RKO (cell line): ENCODE measurements at regions not wholly inside any gene's neighbourhood (a gene's known extent, or its start where the extent isn't known, plus 50 kb on each side); places are given as distances from the start of the nearest gene placed in this dataset.
A peak's percentile ranks its signal among the peaks of the same experiment; 100 is the strongest.
"Not testable (repeated sequence)": the region's sequence is repeated elsewhere in the genome, so short reads cannot be mapped to it uniquely, and the experiment has no call there.

Experiments
- DNase-seq: peaks from one replicate; pipeline ENCODE4 v3.0.0-alpha.2; 2016; ENCODE audit warnings: low spot score

- no peak for DNase-seq
Measured at GRCh38 chr3:73228959-73229358, 167.5 kb downstream of the EBLN2 start.

- DNase-seq: no peak
Measured at GRCh38 chr3:73234354-73235014, 173.0 kb downstream of the EBLN2 start.

- DNase-seq: no peak
Measured at GRCh38 chr3:73235768-73236167, 174.3 kb downstream of the EBLN2 start.

- DNase-seq: no peak
Measured at GRCh38 chr3:73236867-73237266, 175.4 kb downstream of the EBLN2 start.

- DNase-seq: no peak
Measured at GRCh38 chr3:73243740-73244139, 182.3 kb downstream of the EBLN2 start.

- no peak for DNase-seq
Measured at GRCh38 chr3:73245459-73245858, 184.0 kb downstream of the EBLN2 start.

- no peak for DNase-seq
Measured at GRCh38 chr3:73249047-73249446, 187.6 kb downstream of the EBLN2 start.

- DNase-seq: no peak
Measured at GRCh38 chr3:73254062-73254461, 192.6 kb downstream of the EBLN2 start.

- DNase-seq: peak; percentile 77
Measured at GRCh38 chr3:73255609-73256029, 194.2 kb downstream of the EBLN2 start.

- DNase-seq: no peak
Measured at GRCh38 chr3:73257186-73257585, 195.7 kb downstream of the EBLN2 start.

- no peak for DNase-seq
Measured at GRCh38 chr3:73258057-73258456, 196.6 kb downstream of the EBLN2 start.

- no peak for DNase-seq
Measured at GRCh38 chr3:73259291-73259690, 197.8 kb downstream of the EBLN2 start.

- DNase-seq: no peak
Measured at GRCh38 chr3:73259856-73260255, 198.4 kb downstream of the EBLN2 start.

GRCh38 chr3:73266558-73266957 is 205.1 kb downstream of the EBLN2 start:
- DNase-seq: not testable (repeated sequence)

- not testable (repeated sequence) for DNase-seq
Measured at GRCh38 chr3:73269126-73269525, 207.7 kb downstream of the EBLN2 start.

GRCh38 chr3:73270839-73271483 is 209.5 kb downstream of the EBLN2 start:
- DNase-seq: no peak

- no peak for DNase-seq
Measured at GRCh38 chr3:73273341-73273740, 211.9 kb downstream of the EBLN2 start.

GRCh38 chr3:73280746-73281145 is 219.3 kb downstream of the EBLN2 start:
- no peak for DNase-seq

GRCh38 chr3:73284472-73284871 is 223.0 kb downstream of the EBLN2 start:
- DNase-seq: no peak

- DNase-seq: no peak
Measured at GRCh38 chr3:73291541-73291940, 230.1 kb downstream of the EBLN2 start.

- no peak for DNase-seq
Measured at GRCh38 chr3:73292220-73292619, 230.8 kb downstream of the EBLN2 start.

GRCh38 chr3:73294537-73294936 is 233.1 kb downstream of the EBLN2 start:
- no peak for DNase-seq

- no peak for DNase-seq
Measured at GRCh38 chr3:73295876-73296635, 234.6 kb downstream of the EBLN2 start.
